PC-3 (cell line): ENCODE measurements at regions not wholly inside any gene's neighbourhood (a gene's known extent, or its start where the extent isn't known, plus 50 kb on each side); places are given as distances from the start of the nearest gene placed in this dataset.

Source experiments
- EZH2 ChIP-seq: fragments of 300-600 bp; sonication (generic); IDR thresholded peaks from one replicate; pipeline ENCODE4 v1.6.1; 2017; ENCODE audit warnings: antibody characterized with exemption, mild to moderate bottlenecking, low read length; ENCODE audit not compliant: unreplicated experiment
- TF ChIP-seq, protein P1 (sequence below): fragments of 300-600 bp; sonication (generic); conservative IDR thresholded peaks from 2 replicates; pipeline ENCODE4 v1.5.1; 2017; ENCODE audit warnings: antibody characterized with exemption, low read depth, mild to moderate bottlenecking, low read length

DNA sequence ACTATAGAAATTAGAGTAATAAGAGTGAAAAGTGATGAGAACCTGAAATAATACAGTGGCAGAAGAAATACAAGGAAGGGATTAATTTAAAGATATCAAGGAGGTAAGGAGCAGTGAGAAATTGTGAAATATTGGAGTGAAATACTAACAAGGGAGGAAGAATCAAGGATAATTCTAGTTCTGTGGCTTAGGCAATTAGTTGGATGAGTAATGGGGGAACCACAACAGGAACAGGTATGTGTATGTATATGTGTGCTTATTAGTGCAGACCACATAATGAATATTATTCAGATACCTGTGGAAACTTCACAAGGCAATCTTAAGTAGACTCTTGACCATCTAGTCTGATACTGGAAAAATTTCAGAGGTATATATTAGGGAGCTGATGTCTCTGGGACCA, 143.3 kb downstream of the TINAG start:
- TF ChIP-seq, protein P1, sequence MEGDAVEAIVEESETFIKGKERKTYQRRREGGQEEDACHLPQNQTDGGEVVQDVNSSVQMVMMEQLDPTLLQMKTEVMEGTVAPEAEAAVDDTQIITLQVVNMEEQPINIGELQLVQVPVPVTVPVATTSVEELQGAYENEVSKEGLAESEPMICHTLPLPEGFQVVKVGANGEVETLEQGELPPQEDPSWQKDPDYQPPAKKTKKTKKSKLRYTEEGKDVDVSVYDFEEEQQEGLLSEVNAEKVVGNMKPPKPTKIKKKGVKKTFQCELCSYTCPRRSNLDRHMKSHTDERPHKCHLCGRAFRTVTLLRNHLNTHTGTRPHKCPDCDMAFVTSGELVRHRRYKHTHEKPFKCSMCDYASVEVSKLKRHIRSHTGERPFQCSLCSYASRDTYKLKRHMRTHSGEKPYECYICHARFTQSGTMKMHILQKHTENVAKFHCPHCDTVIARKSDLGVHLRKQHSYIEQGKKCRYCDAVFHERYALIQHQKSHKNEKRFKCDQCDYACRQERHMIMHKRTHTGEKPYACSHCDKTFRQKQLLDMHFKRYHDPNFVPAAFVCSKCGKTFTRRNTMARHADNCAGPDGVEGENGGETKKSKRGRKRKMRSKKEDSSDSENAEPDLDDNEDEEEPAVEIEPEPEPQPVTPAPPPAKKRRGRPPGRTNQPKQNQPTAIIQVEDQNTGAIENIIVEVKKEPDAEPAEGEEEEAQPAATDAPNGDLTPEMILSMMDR: no peak
- no peak for TF ChIP-seq EZH2
